ENCODE measurements at regions not wholly inside any gene's neighbourhood (a gene's known extent, or its start where the extent isn't known, plus 50 kb on each side); places are given as distances from the start of the nearest gene placed in this dataset.

GRCh38 chr16:27725236-27726000 lies 175.5 kb downstream of the KATNIP start:
- TF ChIP-seq POLR2AphosphoS5 (IDR thresholded peaks at IDR 0.05) (no peak), CTCF (IDR thresholded peaks at IDR 0.05) (no peak), POLR2A (IDR thresholded peaks at IDR 0.05) (no peak)
